Adrenal gland (tissue), 5 donors: ENCODE measurements at regions not wholly inside any gene's neighbourhood (a gene's known extent, or its start where the extent isn't known, plus 50 kb on each side); places are given as distances from the start of the nearest gene placed in this dataset.

Experiments
- POLR2A ChIP-seq, 2 donors: fragments of 450-650 bp; IDR thresholded peaks; one replicate each; pipeline ENCODE4 v1.6.1; 2017; ENCODE audit warnings: antibody characterized with exemption in 2 of 2, mild to moderate bottlenecking in 2 of 2, moderate library complexity in 1 of 2
- TF ChIP-seq, protein P1 (sequence below), 6 experiments: fragments of 450-650 bp in 4 of 6; fragments of 200-600 bp in 2 of 6; sonication (generic) in 1 of 6; IDR thresholded peaks; 1 replicate in 5 of 6; 2 replicates in 1 of 6; pipeline versions ENCODE4 v1.5.1 to v1.8.0; 2016 to 2021; ENCODE audit warnings: antibody characterized with exemption in 6 of 6, mild to moderate bottlenecking in 2 of 6, moderate library complexity in 1 of 6
- donor health status: DM: no; HTN: no; CAD: no.

DNA sequence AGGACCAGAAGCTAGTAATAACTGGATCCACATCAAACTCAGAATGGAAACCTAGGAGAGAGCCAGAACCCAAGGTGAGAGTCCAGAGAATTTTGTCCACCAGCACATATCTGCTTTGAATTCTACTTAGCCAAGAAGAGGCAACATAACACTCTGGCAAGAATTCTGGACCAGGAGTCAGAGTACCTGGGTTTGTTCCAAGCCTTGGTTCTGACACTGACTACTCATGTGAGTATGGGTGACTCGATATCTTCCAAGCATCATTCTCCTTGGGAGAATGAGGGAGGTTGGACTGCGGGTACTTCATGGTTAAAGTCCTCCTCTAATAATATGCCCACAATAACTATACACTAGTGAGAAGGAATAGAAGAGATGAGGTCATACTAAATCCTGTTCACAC is 144.0 kb upstream of the JADE1 start:
- TF ChIP-seq, protein P1, sequence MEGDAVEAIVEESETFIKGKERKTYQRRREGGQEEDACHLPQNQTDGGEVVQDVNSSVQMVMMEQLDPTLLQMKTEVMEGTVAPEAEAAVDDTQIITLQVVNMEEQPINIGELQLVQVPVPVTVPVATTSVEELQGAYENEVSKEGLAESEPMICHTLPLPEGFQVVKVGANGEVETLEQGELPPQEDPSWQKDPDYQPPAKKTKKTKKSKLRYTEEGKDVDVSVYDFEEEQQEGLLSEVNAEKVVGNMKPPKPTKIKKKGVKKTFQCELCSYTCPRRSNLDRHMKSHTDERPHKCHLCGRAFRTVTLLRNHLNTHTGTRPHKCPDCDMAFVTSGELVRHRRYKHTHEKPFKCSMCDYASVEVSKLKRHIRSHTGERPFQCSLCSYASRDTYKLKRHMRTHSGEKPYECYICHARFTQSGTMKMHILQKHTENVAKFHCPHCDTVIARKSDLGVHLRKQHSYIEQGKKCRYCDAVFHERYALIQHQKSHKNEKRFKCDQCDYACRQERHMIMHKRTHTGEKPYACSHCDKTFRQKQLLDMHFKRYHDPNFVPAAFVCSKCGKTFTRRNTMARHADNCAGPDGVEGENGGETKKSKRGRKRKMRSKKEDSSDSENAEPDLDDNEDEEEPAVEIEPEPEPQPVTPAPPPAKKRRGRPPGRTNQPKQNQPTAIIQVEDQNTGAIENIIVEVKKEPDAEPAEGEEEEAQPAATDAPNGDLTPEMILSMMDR (IDR thresholded peaks at IDR 0.05), result no peak
- no peak for TF ChIP-seq POLR2A (IDR thresholded peaks at IDR 0.05)
